Activated naive CD8-positive, alpha-beta T cell (primary cell): ENCODE measurements at regions not wholly inside any gene's neighbourhood (a gene's known extent, or its start where the extent isn't known, plus 50 kb on each side); places are given as distances from the start of the nearest gene placed in this dataset.

Experiments
- H3K27ac Mint-ChIP-seq: one replicate; pipeline ENCODE4 v1.8.0; 2021; ENCODE audit warnings: mixed read lengths
- H3K27me3 Mint-ChIP-seq: one replicate; pipeline ENCODE4 v1.8.0; 2021; ENCODE audit warnings: mixed read lengths
- H3K36me3 Mint-ChIP-seq: one replicate; pipeline ENCODE4 v1.8.0; 2021; ENCODE audit warnings: mixed read lengths
- H3K4me1 Mint-ChIP-seq: one replicate; pipeline ENCODE4 v1.8.0; 2021; ENCODE audit warnings: low read depth, mixed read lengths
- H3K4me3 Mint-ChIP-seq: one replicate; pipeline ENCODE4 v1.8.0; 2021; ENCODE audit warnings: mild to moderate bottlenecking, mixed read lengths
- H3K9me3 Mint-ChIP-seq: one replicate; pipeline ENCODE4 v1.8.0; 2021; ENCODE audit warnings: low read depth, mixed read lengths

DNA sequence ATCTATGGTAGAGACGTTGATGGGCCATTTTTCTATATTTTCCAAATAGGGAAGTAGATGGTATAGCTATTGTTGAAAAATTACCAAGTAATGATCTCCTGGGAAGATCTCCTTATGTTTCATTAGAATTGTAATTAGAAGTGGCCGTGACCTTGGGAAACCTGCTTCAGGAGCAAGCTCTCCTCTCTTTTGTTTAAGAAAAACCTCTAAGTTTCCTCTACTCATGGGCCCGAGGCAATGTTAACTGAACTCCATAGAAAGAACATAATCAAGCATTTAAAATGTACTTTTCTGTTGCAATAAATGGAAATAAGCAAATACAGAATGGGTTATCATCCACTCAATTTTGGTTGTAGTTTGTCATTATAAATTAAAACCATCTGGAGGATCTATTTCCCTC is 511.2 kb upstream of the MDFIC2 start:
- Mint-ChIP-seq H3K9me3 (no peaks in the 10 kb centered on the region), H3K4me3 (no peak overlapping the region), H3K27me3 (no peaks in the 10 kb centered on the region), H3K27ac (no peak overlapping the region), H3K36me3 (no peaks in the 10 kb centered on the region), H3K4me1 (no peaks in the 10 kb centered on the region)

DNA sequence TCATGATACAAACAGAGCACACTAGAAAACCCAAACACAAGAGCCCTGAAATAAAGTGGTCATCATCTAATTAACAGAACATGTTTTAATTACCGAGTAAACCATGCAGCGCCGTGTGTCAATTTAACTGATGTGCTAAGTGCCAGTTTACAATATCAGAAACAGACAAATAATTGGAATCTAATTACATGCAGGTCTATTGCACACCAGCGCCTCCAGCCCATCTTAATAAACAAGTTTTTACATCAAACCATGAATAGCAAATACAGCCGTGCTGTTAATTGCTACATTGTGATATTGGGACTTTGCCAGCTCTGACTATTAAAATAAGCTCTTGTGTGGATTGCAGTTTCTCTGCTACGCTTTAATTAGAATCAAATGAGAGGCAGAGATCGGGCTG is 510.2 kb upstream of the MDFIC2 start:
- Mint-ChIP-seq H3K27me3 (no peaks in the 10 kb centered on the region), H3K4me3 (no peak overlapping the region), H3K4me1 (no peaks in the 10 kb centered on the region), H3K27ac (no peak overlapping the region), H3K9me3 (no peaks in the 10 kb centered on the region), H3K36me3 (no peaks in the 10 kb centered on the region)

DNA sequence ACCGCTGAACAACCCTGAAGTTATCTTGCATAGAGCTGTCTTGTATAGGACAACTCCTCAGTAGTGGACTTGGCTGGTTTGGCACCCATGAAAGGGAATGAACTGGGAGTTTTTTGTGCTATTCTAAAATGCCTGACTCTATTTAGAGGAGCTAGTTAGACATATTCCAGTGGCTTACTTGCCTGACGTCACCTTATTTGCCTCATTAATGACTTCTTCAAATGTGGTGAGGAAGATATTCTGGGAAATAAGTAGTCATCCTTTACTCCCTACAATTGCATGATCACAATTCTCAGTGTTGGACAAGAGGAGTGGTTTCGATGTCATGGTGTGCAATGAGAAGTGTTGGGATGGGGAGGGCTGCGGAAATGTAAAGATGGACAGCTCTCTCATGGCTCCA is 509.2 kb upstream of the MDFIC2 start:
- Mint-ChIP-seq H3K27ac (no peak overlapping the region), H3K4me1 (no peaks in the 10 kb centered on the region), H3K9me3 (no peaks in the 10 kb centered on the region), H3K36me3 (peaks cover 2% of the 10 kb centered on the region), H3K27me3 (no peaks in the 10 kb centered on the region), H3K4me3 (no peak overlapping the region)

DNA sequence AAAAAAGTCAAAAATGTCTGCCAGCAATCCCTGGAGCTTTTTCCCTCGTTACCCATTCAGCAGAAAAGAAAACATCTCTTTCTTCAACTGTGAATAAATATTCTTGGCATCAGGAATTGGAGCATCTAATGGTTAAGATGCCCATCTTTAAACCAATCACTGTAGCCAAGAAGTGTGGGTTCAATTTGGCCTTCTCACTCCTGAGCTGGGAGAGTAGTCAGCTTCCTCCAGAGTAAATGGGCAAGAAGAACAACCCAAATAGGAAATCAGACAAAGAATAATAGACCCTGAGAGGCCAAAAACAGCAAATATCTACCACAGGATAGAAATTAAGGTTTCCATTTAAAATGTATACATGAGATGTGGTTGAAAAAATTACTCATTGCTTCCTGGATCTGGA is 508.0 kb upstream of the MDFIC2 start:
- peaks cover 3% of the 10 kb centered on the region for H3K27me3 Mint-ChIP-seq
- H3K36me3 Mint-ChIP-seq = peaks cover 2% of the 10 kb centered on the region

DNA sequence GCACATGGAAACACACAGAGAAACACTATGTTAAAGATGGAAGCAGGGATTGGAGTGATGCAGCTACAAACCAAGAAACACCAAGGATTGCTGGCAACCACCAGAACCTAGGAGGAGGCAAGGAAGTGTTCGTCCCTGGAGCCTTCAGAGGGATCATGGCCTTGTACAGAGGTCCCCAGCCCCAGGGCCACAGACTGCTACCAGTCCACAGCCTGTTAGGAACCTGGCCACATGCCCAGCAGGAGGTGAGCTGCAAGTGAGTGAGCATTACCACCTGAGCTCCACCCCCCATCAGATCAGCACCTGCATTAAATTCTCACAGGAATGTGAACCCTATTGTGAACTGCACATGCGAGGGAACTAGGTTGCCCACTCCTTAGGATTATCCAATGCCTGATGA is 505.7 kb upstream of the MDFIC2 start:
- Mint-ChIP-seq H3K27ac (no peak overlapping the region), H3K4me3 (no peak overlapping the region), H3K4me1 (no peaks in the 10 kb centered on the region), H3K9me3 (no peaks in the 10 kb centered on the region), H3K36me3 (peaks cover 4% of the 10 kb centered on the region), H3K27me3 (peaks cover 7% of the 10 kb centered on the region)

More for the DNA sequence above, 508.0 kb upstream of the MDFIC2 start:
- Mint-ChIP-seq H3K4me3 (no peak overlapping the region), H3K4me1 (no peaks in the 10 kb centered on the region), H3K27ac (no peak overlapping the region), H3K9me3 (no peaks in the 10 kb centered on the region)

DNA sequence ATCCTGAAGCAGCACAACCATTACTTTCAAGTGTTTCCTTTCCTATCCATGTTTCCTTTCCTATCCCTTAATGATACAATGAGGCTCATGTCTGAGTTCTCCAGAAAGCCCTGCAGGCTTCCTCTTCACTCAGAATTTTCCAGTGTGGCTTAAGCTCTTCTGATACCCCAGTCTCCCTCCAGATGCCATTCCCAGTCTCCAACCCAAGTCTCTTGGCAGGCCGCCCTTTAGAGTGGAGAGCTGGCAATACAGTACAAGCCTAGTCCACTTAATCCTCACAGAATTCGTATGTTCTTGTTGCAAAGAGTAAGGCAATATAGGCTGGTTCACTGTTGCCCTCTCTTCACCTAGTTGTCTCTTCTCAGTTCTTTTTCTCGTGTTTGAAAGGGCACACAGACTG is 503.9 kb upstream of the MDFIC2 start:
- Mint-ChIP-seq H3K9me3 (no peaks in the 10 kb centered on the region), H3K4me3 (no peak overlapping the region), H3K36me3 (peaks cover 4% of the 10 kb centered on the region), H3K27me3 (peaks cover 7% of the 10 kb centered on the region), H3K27ac (no peak overlapping the region), H3K4me1 (no peaks in the 10 kb centered on the region)

DNA sequence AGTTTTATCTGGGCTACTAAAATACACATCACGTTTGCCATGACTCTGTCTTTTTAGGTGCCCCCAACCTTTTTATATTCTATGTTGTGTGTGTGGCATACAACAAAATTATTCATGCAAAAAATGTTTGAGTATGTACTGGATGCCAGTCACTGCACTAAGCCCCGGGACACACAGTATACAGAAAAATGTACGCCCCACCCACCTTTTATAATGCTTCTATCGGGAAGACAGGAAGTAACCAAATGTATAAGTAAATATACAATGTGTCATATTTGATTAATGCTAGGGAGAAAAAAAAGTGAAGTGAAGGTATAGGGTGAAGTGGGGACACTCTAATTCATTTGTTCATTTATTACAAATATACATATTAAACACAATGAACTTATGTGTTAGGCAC is 503.4 kb upstream of the MDFIC2 start:
- Mint-ChIP-seq H3K27ac (no peak overlapping the region), H3K36me3 (peaks cover 4% of the 10 kb centered on the region), H3K4me1 (no peaks in the 10 kb centered on the region), H3K9me3 (no peaks in the 10 kb centered on the region), H3K4me3 (no peak overlapping the region), H3K27me3 (peaks cover 7% of the 10 kb centered on the region)

DNA sequence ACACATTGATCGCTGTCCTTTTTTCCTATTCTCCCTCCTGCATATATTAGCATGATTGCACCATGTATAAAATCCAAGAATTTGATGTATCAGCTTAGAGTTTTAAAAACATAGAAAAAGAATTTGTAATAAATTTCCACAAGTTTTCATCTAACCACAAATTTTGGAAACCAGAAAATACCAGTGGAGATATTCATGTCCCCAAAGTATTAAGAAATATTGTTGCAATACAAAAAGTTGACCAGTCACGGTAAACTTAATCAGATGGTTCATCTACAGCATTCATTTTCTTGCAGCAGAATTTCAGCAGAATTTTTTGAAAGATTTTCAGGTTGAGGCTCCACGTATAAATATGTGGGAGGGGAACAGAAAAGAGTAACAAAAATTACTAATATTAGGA is 500.9 kb upstream of the MDFIC2 start:
- Mint-ChIP-seq H3K9me3 (no peaks in the 10 kb centered on the region), H3K36me3 (peaks cover 4% of the 10 kb centered on the region), H3K4me1 (no peaks in the 10 kb centered on the region), H3K27me3 (peaks cover 7% of the 10 kb centered on the region), H3K4me3 (no peak overlapping the region), H3K27ac (no peak overlapping the region)

DNA sequence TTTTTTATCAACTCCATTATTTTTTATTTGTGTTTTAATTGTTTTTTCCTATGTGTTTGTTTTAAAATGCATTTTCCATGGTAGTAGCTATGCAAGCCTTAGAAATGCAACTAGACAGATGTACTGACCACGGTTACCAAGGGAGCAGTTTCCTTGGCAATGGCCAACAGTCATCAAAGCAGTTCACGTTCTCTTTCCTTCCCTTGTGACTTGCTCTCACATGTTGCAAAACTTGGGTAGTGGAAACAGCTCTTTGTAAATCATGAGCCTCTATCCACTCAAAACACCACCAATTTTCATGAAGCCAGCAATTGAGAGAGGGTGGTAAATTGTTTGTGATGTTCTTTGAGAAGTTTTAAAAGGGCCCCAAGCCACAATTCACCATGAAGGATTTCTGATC is 499.4 kb upstream of the MDFIC2 start:
- Mint-ChIP-seq H3K4me1 (no peaks in the 10 kb centered on the region), H3K9me3 (no peaks in the 10 kb centered on the region), H3K27ac (no peak overlapping the region), H3K27me3 (peaks cover 10% of the 10 kb centered on the region), H3K4me3 (no peak overlapping the region), H3K36me3 (peaks cover 3% of the 10 kb centered on the region)

DNA sequence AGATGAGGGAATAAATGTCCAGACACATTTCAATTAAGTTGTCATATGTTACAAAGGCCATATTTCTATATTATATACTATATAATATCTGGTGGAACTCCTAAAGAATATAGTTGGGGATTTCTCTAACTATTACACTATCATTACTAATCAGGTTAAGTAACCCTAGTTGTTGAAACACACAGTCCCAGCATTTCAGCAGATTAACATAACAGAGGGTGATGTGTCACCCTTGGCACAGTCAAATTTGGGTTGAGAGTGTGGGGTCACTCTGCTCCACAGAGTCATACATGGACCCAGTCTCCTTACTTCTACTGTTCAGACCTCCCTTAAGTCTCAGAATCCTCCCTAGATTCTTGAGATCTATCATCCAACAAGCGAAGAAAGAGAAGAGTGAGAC is 496.4 kb upstream of the MDFIC2 start:
- Mint-ChIP-seq H3K9me3 (no peaks in the 10 kb centered on the region), H3K36me3 (peaks cover 4% of the 10 kb centered on the region), H3K27me3 (peaks cover 10% of the 10 kb centered on the region), H3K27ac (no peak overlapping the region), H3K4me1 (no peaks in the 10 kb centered on the region), H3K4me3 (no peak overlapping the region)

DNA sequence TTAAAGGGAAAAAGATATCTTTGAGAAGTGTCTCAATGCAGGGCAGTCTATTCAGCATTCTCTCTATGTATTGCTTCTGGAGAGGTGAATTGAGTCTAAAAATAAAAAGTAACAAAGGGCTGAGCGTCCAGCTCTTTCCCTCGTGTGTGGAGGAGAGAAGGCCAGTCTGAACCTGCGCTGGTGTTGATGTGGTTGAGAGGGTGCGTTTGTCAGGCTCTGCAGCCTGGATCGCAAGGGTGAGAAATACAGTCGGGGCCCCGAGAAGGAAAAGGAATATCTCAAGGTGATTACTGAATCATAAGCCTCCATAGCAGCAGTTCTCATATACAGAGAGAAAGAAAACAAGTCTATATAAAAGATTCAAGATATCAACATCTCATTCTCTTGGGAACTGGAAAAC is 494.1 kb upstream of the MDFIC2 start:
- H3K4me3 Mint-ChIP-seq = no peak overlapping the region
- H3K4me1 Mint-ChIP-seq = no peaks in the 10 kb centered on the region
- H3K36me3 Mint-ChIP-seq = peaks cover 3% of the 10 kb centered on the region
- H3K27me3 Mint-ChIP-seq = peaks cover 13% of the 10 kb centered on the region
- H3K27ac Mint-ChIP-seq = no peak overlapping the region
- H3K9me3 Mint-ChIP-seq = no peaks in the 10 kb centered on the region

DNA sequence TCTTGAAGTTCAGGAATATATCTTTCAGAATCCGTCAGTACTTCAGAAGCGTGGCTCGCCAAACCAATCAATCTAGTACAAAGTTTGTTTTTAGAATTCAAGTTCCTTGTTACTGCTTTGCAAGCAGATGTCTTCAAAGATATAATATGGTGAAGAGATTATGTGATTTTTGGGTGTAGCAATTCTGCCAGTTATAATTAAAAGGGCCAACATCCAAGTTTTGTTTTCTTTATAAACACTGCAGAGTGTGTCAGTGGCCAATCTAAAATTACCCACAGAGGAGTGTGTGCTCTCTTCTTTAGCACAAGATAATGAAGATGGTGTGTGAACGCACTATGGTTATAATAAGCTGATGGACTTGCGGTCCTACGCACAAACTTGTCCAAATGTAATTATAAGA is 493.6 kb upstream of the MDFIC2 start:
- no peak overlapping the region for H3K27ac Mint-ChIP-seq
- H3K36me3 Mint-ChIP-seq = peaks cover 3% of the 10 kb centered on the region
- no peaks in the 10 kb centered on the region for H3K4me1 Mint-ChIP-seq
- H3K27me3 Mint-ChIP-seq = peaks cover 16% of the 10 kb centered on the region
- no peak overlapping the region for H3K4me3 Mint-ChIP-seq
- H3K9me3 Mint-ChIP-seq = no peaks in the 10 kb centered on the region

DNA sequence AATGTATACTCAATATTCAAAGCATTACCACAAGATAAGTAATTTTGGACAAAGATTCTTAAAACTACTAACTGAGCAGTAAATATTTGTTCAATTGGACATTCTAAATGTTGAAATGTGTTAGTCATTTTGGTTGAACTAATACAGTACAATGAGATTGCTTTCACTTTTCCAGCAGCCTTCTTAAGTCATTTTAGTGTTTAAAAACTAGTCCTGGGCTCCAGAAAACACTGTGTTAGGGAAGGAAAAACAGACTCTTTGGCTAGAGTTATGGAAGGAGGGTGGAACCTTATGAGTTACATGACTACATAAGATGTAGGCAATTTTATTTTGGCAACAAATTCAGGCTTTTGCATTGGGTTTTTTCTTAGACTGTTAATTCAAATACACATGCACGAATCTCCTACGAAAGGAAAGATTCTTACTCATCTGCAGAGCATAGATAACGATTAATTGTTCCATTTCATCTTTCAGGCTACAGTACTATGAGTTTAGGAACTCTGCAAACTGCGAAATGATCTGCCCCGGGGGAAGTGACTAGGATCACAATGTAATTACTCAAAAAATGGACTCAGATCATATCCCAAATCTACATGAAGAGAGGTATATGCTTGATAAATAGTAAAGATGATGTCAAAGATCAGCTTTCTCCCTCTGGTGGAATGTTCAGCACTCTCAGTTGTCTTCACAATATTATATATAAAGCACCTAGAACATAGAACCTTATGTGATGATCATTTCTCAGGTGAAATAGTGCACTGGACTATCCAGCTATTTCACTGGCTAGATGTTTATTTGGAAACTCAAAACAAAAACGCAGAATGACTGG is 492.8 kb upstream of the MDFIC2 start:
- Mint-ChIP-seq H3K4me1 (no peaks in the 10 kb centered on the region), H3K36me3 (peaks cover 3% of the 10 kb centered on the region), H3K27me3 (peaks cover 16% of the 10 kb centered on the region), H3K4me3 (no peak overlapping the region), H3K27ac (no peak overlapping the region), H3K9me3 (no peaks in the 10 kb centered on the region)

DNA sequence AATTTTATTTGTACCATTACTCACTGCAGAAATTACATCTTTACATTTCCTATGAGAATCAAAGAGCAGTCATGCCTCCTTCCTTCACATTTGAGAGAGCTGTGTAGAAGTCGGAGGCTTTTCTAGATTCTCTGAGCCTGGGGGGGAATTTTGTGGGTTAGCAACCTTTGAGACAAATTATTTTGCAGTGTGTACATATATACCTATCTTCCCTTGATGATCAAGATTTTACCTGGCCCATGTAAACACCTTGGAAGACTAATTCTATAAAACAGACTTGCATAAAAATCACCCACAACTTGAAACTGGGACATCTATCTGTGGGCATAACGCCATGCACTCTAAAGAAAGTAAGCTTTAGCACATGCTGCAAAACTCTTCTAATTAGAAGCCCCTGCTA is 491.5 kb upstream of the MDFIC2 start:
- Mint-ChIP-seq H3K4me3 (no peak overlapping the region), H3K27ac (no peak overlapping the region), H3K27me3 (peaks cover 16% of the 10 kb centered on the region), H3K36me3 (peaks cover 3% of the 10 kb centered on the region), H3K9me3 (no peaks in the 10 kb centered on the region), H3K4me1 (no peaks in the 10 kb centered on the region)

DNA sequence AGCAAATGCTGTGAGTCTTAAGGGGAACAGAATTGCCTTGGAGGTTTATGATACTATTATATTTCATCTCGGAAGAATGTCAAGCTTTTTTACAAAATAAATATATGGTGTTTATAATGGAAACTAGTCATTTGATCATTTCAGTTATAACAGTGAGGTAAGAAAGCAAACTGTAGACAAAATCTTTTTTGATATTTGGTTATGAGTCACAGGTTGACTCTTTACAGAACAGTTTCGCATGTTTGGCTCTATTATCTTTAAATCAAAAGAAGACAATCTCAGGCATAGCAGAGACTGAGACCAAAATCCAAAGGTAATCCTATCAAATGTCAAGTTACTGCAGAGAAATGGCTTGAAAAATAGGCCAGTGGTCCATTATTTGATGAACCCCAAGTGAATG is 490.9 kb upstream of the MDFIC2 start:
- Mint-ChIP-seq H3K27me3 (peaks cover 16% of the 10 kb centered on the region), H3K9me3 (no peaks in the 10 kb centered on the region), H3K36me3 (peaks cover 3% of the 10 kb centered on the region), H3K4me1 (no peaks in the 10 kb centered on the region), H3K27ac (no peak overlapping the region), H3K4me3 (no peak overlapping the region)

DNA sequence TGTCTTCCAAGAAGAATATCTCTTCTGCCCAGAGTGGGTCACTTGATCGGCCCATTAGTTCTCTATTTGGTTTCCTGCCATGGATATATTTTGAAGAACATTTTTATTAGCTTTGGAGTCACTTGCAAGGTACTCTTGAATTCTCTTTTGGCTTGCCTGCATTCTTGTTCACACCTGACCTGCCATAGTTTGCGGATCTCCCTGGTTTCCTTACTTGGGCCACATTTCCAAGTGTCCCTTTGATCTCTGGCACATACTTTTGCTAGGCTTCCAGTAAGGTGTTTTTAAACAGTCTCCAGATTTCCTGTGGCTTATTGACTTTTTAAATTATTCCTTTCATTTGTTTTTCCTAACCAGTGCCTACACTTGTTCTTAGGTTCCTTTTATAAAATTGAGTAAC is 488.5 kb upstream of the MDFIC2 start:
- Mint-ChIP-seq H3K4me3 (no peak overlapping the region), H3K9me3 (no peaks in the 10 kb centered on the region), H3K4me1 (no peaks in the 10 kb centered on the region), H3K27me3 (peaks cover 7% of the 10 kb centered on the region), H3K36me3 (no peaks in the 10 kb centered on the region), H3K27ac (no peak overlapping the region)
